ENCODE measurements at regions not wholly inside any gene's neighbourhood (a gene's known extent, or its start where the extent isn't known, plus 50 kb on each side); places are given as distances from the start of the nearest gene placed in this dataset.
A peak's percentile ranks its signal among the peaks of the same experiment; 100 is the strongest.

DNA sequence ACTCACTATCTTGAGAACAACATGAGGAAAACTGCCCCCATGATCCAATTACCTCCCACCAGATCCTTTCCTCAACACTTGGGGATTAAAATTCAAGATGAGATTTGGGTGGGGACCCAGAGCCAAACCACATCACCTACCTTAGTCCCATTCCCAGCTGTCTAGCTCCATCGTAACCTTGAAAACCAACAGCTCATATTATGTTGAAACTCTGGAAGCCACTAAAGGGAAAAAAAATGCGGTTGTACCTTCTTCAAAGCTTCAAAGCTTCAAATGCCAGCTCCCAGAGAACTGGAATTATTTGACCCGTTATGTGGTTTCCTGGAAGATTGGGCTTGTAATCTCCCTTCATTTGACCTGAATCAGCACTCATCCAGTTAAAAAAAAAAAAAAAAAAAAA, 223.1 kb upstream of the GPC6 start:
- Histone ChIP-seq H3K79me2 (ENCODE audit: insufficient read depth, low read length) (no peaks in the 10 kb centered on the region), H3K9ac (ENCODE audit: low read length) (no peak overlapping the region), H3K4me3 (ENCODE audit: low read depth, low read length, poor library complexity, severe bottlenecking) (no peak overlapping the region), H2AFZ (ENCODE audit: low read length) (no peak overlapping the region), H4K20me1 (ENCODE audit: insufficient read depth, low read length) (no peaks in the 10 kb centered on the region), H3K4me2 (ENCODE audit: low read length) (no peak overlapping the region), H3K36me3 (ENCODE audit: insufficient read depth, low read length) (no peaks in the 10 kb centered on the region), H3K9me2 (ENCODE audit: low read depth, low read length) (no peaks in the 10 kb centered on the region), H3K9me3 (ENCODE audit: low read length) (no peaks in the 10 kb centered on the region), H3K27me3 (ENCODE audit: insufficient read depth, low read length) (no peaks in the 10 kb centered on the region), H3K4me1 (ENCODE audit: insufficient read depth, low read length, severe bottlenecking) (no peaks in the 10 kb centered on the region), H3K27ac (ENCODE audit: low read depth, low read length, poor library complexity, severe bottlenecking) (no peak overlapping the region), H3F3A (ENCODE audit: insufficient read depth, low read length) (no peaks in the 10 kb centered on the region)
- TF ChIP-seq EZH2 (IDR thresholded peaks at IDR 0.05; ENCODE audit: borderline replicate concordance, low read length): no peak

DNA sequence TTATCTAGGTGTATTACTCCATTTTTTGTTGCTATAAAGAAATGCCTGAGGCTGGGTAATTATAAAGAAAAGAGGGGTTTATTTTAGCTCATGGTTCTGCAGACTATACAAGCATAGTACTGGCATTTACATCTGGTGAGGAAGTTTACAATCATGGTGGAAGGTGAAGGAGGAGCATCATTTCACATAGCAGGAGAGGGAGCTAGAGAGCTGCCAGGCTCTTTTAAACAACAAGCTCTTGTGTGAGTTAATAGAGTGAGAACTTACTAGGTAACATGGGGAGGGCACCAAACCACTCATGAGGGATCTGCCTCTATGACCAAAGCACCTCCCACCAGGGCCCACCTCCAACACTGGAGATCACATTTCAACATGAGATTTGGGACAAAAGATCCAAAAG, 221.7 kb upstream of the GPC6 start:
- Histone ChIP-seq H3K27ac (ENCODE audit: low read depth, low read length, poor library complexity, severe bottlenecking) (no peak overlapping the region), H3K9me2 (ENCODE audit: low read depth, low read length) (no peaks in the 10 kb centered on the region), H3F3A (ENCODE audit: insufficient read depth, low read length) (no peaks in the 10 kb centered on the region), H3K79me2 (ENCODE audit: insufficient read depth, low read length) (no peaks in the 10 kb centered on the region), H3K9me3 (ENCODE audit: low read length) (no peaks in the 10 kb centered on the region), H3K4me3 (ENCODE audit: low read depth, low read length, poor library complexity, severe bottlenecking) (no peak overlapping the region), H4K20me1 (ENCODE audit: insufficient read depth, low read length) (no peaks in the 10 kb centered on the region), H3K27me3 (ENCODE audit: insufficient read depth, low read length) (no peaks in the 10 kb centered on the region), H2AFZ (ENCODE audit: low read length) (no peak overlapping the region), H3K36me3 (ENCODE audit: insufficient read depth, low read length) (no peaks in the 10 kb centered on the region), H3K4me1 (ENCODE audit: insufficient read depth, low read length, severe bottlenecking) (no peaks in the 10 kb centered on the region), H3K9ac (ENCODE audit: low read length) (no peak overlapping the region), H3K4me2 (ENCODE audit: low read length) (no peak overlapping the region)
- no peak for TF ChIP-seq EZH2 (IDR thresholded peaks at IDR 0.05; ENCODE audit: borderline replicate concordance, low read length)
- TF ChIP-seq, protein P1, sequence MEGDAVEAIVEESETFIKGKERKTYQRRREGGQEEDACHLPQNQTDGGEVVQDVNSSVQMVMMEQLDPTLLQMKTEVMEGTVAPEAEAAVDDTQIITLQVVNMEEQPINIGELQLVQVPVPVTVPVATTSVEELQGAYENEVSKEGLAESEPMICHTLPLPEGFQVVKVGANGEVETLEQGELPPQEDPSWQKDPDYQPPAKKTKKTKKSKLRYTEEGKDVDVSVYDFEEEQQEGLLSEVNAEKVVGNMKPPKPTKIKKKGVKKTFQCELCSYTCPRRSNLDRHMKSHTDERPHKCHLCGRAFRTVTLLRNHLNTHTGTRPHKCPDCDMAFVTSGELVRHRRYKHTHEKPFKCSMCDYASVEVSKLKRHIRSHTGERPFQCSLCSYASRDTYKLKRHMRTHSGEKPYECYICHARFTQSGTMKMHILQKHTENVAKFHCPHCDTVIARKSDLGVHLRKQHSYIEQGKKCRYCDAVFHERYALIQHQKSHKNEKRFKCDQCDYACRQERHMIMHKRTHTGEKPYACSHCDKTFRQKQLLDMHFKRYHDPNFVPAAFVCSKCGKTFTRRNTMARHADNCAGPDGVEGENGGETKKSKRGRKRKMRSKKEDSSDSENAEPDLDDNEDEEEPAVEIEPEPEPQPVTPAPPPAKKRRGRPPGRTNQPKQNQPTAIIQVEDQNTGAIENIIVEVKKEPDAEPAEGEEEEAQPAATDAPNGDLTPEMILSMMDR (IDR thresholded peaks at IDR 0.05; ENCODE audit: low read length): peak; percentile 37; the same call in 1 of the 2 replicates

DNA sequence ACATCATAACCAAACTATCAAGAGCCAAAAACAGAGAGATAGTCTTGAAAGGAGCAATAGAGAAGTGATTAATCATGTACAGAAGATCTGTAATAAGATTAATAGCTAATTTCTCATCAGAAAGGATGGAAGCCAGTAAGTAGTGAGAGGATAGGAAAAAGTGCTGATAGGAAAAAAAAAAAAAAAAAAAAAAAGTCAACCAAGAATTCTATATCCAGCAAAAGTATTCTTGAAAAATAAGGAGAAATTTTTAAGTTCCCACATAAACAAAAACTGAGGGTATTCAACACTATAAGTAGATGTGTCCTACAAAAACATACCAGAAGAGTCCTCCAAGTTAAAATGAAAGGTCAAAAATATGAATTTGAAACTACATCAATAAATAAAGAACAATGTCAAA, 218.7 kb upstream of the GPC6 start:
- H3K36me3 ChIP-seq (ENCODE audit: insufficient read depth, low read length): no peaks in the 10 kb centered on the region
- TF ChIP-seq EZH2 (IDR thresholded peaks at IDR 0.05; ENCODE audit: borderline replicate concordance, low read length): no peak
- TF ChIP-seq, protein P1 (IDR thresholded peaks at IDR 0.05; ENCODE audit: low read length): no peak
- no peak overlapping the region for H3K4me2 ChIP-seq (ENCODE audit: low read length)
- no peaks in the 10 kb centered on the region for H3F3A ChIP-seq (ENCODE audit: insufficient read depth, low read length)
- H3K27me3 ChIP-seq (ENCODE audit: insufficient read depth, low read length): no peaks in the 10 kb centered on the region
- H3K79me2 ChIP-seq (ENCODE audit: insufficient read depth, low read length): no peaks in the 10 kb centered on the region
- no peaks in the 10 kb centered on the region for H4K20me1 ChIP-seq (ENCODE audit: insufficient read depth, low read length)
- no peak overlapping the region for H3K4me3 ChIP-seq (ENCODE audit: low read depth, low read length, poor library complexity, severe bottlenecking)
- no peak overlapping the region for H2AFZ ChIP-seq (ENCODE audit: low read length)
- H3K27ac ChIP-seq (ENCODE audit: low read depth, low read length, poor library complexity, severe bottlenecking): no peak overlapping the region
- no peaks in the 10 kb centered on the region for H3K4me1 ChIP-seq (ENCODE audit: insufficient read depth, low read length, severe bottlenecking)
- H3K9me2 ChIP-seq (ENCODE audit: low read depth, low read length): no peaks in the 10 kb centered on the region
- H3K9ac ChIP-seq (ENCODE audit: low read length): no peak overlapping the region
- no peaks in the 10 kb centered on the region for H3K9me3 ChIP-seq (ENCODE audit: low read length)

DNA sequence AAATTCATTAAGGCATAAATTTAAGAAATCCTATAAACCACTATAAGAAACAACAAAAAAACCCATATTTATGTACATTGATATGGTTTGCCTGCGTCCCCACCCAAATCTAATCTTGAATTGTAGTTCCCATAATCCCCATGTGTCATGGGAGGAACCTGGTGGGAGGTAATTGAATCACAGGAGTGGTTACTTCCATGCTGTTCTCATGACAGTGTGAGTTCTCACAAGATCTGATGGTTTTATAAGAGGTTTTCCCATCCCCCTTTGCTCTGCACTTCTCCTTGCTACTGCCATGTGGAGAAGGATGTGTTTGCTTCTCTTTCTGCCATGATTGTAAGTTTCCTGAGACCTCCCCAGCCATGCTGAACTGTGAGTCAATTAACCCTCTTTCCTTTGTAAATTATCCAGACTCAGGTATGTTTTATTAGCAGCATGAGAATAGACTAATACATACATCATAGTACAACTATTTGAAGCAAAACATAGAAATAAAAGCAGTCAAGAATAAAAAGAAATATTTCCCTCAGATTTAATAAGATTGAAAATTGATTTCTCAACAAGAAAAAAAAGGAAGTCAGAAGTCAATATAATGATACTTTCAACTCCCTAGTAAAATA, 209.0 kb upstream of the GPC6 start:
- H4K20me1 ChIP-seq (ENCODE audit: insufficient read depth, low read length): no peaks in the 10 kb centered on the region
- H3K4me2 ChIP-seq (ENCODE audit: low read length): no peak overlapping the region
- H3K9me2 ChIP-seq (ENCODE audit: low read depth, low read length): no peaks in the 10 kb centered on the region
- no peaks in the 10 kb centered on the region for H3K79me2 ChIP-seq (ENCODE audit: insufficient read depth, low read length)
- peaks cover 3% of the 10 kb centered on the region for H3K9me3 ChIP-seq (ENCODE audit: low read length)
- H3K4me3 ChIP-seq (ENCODE audit: low read depth, low read length, poor library complexity, severe bottlenecking): no peak overlapping the region
- H3F3A ChIP-seq (ENCODE audit: insufficient read depth, low read length): no peaks in the 10 kb centered on the region
- H3K27me3 ChIP-seq (ENCODE audit: insufficient read depth, low read length): no peaks in the 10 kb centered on the region
- H3K36me3 ChIP-seq (ENCODE audit: insufficient read depth, low read length): no peaks in the 10 kb centered on the region
- TF ChIP-seq EZH2 (IDR thresholded peaks at IDR 0.05; ENCODE audit: borderline replicate concordance, low read length): no peak
- TF ChIP-seq, protein P1 (IDR thresholded peaks at IDR 0.05; ENCODE audit: low read length): no peak
- no peaks in the 10 kb centered on the region for H3K4me1 ChIP-seq (ENCODE audit: insufficient read depth, low read length, severe bottlenecking)
- H3K27ac ChIP-seq (ENCODE audit: low read depth, low read length, poor library complexity, severe bottlenecking): no peak overlapping the region
- H2AFZ ChIP-seq (ENCODE audit: low read length): no peak overlapping the region
- H3K9ac ChIP-seq (ENCODE audit: low read length): no peak overlapping the region

Measured in OCI-LY1 (cell line).